NCI-H748 (cell line): ENCODE measurements at regions not wholly inside any gene's neighbourhood (a gene's known extent, or its start where the extent isn't known, plus 50 kb on each side); places are given as distances from the start of the nearest gene placed in this dataset.
A peak's percentile ranks its signal among the peaks of the same experiment; 100 is the strongest.

Experiments
- DNase-seq: peaks from one replicate; lab custom pipeline; 2025; ENCODE audit not compliant: unreplicated experiment; lab: John Stamatoyannopoulos, UW

DNA sequence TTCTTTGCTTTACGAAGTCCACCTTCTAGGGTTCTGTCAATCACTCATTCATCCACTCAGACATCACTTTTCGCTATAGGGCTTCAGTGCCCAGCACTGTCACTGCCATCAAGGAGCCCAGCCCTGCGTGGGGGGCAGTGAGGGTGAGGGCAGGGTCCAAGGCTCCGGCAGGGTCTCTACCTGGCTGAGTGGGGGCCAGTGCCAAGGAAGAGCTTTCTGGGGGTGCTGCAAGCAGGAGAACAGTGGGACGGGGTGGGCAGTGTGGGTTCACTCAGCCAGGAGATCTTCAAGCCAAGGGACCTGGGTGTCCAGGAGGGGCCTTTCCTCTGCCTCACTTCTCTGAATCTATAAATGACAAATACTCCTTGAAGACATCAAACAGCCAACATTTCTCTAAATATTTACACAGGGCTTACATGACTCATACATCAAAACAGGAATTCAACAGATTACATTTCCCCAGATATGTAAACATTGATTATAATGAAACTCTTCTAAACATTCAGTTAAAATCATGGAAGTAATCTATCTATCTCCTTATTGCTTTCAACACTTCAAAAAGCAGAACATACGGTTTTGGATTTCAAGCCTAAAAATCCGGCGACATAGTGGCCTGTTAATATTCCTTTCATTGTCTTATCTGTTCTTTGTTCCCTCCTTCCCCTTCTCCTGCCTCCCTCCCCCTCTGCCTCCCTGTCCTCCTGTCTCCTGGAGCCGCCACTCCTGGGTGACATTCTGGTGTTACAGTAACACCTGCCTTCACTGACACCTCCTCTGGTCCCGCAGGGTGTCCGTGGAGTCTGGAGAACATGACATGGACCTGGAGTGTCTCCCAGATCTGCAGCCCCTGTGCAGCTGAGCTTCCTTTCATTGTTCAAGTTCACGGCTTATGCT lies 94.4 kb upstream of the ADRA2C start:
- DNase-seq = peak; percentile 0

DNA sequence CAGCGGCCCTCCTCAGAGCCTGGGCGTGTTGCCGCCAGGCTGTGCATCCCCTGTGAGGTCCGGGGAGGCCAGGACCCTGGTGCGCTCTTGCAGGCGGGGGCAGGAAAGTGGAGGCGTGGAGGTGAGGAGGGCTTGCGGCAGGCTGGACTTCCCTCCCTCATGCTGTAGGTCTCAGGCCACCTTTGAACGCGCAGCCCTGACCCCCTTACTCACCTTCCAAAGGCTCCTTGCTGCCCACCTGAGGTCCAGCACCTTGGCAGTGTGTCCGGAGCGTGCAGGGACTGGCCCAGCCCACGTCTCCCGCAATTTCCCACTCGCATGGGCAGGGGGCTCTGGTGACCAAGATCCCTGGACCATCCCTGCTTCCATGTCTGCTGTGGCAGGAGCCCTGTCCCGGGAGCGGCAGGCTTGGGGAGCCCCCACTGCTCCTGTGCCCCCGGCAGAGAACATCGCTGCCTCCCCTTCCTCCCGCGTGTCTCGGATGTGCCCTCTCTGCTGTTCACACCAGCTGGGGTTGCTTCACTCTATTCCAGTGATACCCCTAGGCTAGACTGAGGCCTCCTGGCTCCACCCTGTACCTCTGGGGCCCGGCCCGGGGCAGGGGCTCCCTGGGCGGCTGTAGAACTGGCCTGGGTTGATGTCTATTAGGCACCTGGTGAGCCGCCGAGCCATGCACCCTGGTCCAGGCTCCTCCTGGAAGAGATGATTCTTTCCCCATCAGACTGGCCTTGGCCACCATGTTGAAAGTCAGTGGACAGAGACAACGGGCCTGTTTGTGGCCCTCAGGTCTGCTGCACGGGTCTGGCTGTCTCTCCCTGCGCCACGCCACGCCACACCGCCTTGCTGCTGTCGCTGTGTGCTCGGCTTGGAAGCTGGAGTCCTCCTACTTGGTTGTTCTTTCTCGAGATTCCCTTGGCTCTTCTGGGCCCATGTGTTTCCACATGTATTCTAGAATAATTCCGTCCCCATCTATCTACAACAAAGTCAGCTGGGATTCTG lies 95.4 kb upstream of the ADRA2C start:
- DNase-seq = no peak

DNA sequence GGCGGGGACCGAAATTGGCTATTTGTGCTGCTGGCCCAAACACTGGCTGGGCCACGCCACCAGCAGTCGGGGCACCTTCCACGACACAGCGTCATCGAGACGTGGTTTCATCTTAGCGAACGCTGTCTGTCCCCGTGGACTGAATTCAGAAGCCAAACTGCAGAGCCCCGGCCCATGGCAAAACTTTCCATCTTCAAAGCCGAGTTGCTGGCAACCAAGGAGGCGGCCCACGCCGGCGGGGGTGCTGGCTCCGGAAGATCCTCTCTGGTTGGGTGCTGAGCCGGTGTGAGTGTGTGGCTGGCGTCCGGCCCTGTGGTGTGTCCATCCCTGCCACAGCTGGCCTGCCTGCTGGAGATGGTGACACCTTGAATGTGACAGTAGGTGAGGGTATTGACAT lies 96.6 kb upstream of the ADRA2C start:
- DNase-seq = no peak

DNA sequence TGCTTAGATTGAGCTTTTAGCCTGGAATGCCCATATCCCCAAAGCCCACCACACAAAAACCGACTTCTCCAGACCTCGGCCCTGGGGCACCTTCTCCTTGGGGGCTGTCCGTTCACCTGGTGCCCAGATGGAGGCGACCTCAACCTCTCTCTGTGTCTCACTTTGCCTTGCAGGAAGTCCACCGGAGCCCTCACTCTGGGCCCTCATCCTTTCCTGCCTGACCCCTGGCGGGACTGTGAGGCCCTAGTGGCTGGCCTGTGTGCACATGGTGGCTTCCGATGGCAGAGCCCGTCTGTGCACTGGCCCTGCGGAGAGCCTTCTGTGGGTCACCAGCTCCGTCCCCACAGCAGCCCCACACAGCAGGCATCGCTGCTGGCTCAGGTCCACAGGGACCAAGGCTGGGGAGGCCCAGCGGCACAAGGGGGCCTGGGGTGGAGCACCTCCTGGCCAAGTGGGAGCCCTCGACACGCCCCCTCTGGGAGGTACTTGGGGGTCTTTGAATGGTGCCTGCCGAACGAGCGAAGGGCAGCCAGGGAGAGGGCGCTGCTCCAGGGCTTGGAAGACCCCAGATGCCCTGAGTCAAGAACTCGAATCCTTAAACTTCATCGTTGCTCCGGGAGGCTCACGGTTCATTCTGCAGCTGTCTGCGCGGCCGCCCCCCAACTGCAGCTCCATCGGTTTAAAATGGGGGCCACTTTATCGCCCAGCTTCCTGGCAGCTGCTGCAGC lies 97.2 kb upstream of the ADRA2C start:
- DNase-seq = no peak

DNA sequence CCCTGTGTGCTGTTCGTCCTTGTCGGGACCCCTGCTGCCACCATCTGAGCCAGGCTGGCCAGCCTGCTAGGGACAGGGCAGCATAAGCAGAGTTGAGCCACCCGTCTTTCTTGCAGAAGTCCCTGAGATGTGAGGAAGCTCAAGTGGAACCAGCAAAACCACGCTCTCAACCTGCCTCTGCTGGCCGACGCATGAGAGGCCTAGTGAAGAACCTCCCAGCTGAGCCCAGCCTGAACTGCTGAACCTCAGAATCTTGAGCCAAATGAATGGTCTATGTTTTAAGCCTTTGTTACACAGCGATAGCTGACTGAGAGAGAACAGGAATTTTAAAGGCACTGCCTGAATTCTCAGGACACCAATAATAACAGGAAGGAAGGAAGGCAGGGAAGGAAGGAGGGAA lies 98.9 kb upstream of the ADRA2C start:
- no peak for DNase-seq

DNA sequence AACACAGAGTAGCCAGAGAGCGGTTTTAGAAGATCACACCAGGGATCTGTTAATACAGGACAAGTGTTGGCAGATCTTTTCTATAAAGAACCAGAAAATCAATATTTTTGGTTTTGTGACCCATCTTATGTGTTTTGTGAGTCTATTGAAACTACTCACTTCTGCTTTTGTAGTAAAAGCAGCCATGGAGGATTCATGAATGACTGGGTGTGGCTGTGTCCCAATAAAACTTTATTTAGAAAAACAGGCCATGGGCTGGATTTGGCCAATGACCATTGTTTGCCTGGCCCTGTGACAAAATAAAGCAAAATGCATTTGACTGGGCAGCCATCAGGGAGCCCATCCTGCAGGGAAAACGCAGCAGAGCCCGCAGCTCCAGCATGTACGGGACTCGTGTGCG lies 99.9 kb upstream of the ADRA2C start:
- DNase-seq = no peak

DNA sequence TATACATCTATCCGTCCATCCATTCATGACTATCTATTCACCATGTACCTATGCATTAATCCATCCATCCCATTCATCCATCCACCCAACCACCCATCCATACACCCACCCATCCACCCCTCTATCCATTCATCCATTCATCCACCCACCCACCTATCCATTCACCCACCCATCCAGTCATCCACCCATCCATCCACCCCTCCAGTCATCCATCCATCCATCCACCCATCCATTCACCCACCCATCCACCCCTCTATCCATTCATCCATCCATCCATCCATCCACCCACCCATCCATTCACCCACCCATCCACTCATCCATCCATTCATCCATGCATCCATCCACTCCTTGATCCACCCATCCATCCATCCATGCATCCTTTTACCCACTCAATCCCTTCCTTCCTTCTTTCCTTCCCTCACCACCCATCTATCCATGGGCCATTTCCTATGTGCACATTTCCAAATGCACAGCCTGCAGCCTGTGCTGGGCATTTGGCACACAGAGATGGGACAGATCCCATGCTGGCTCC lies 100.8 kb upstream of the ADRA2C start:
- DNase-seq = no peak

DNA sequence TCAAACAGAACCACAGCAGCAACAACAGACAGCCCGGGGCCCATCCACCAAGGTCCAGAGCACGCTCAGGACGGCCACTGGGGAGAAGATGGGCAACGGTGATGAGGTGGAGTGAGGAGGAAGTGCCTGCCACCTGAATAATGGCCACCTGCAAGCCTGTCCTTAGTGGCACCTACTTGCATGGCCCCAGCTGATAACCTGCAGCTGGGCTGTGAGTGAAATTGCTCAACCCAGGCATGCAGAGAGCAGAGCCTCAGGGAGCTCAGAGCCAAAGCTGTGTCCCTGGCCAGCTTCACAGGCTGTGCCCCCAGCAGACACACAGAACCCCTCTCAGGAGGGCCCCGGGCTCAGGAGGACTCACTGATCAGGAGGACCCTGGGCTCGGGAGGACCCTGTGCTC lies 102.4 kb upstream of the ADRA2C start:
- DNase-seq = no peak

DNA sequence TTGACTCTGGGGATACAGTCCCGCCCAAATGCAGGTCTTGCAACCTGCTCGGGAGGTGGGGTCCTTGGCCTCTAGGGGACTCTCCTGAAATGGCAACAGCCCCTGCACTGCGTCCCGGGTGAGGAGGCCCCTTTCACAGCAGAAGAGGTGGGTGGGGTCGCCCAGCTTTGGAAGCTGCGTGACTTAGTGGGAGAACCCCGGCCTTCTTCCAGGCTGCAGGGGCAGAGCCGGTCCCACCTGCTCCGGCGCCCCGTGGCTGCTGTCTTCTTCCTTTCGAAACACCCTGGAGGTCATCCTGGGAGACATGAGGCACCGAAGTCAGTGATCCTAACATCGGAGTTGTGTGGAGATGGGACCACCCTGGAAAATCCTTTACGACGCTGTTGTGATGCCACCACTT lies 103.7 kb upstream of the ADRA2C start:
- no peak for DNase-seq

DNA sequence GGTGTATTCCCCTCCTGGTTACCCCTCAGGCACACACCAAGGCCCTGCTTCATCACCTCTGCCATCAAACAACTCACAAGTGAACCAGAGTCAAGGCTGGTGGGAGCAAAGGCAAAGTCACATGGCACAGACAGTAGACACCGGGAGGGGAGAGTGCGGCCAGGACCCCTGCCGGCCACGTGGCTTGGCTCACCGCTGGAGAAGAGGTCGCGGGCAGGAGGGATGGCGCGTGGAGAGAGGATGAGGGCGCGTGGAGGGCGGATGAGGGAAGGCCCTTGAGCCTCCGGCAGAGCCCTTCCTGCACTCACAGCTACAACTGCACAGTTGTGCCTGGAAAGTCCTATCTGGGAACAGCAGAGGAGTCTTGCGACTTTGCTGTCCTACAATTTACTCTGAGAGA lies 104.2 kb upstream of the ADRA2C start:
- DNase-seq = no peak

DNA sequence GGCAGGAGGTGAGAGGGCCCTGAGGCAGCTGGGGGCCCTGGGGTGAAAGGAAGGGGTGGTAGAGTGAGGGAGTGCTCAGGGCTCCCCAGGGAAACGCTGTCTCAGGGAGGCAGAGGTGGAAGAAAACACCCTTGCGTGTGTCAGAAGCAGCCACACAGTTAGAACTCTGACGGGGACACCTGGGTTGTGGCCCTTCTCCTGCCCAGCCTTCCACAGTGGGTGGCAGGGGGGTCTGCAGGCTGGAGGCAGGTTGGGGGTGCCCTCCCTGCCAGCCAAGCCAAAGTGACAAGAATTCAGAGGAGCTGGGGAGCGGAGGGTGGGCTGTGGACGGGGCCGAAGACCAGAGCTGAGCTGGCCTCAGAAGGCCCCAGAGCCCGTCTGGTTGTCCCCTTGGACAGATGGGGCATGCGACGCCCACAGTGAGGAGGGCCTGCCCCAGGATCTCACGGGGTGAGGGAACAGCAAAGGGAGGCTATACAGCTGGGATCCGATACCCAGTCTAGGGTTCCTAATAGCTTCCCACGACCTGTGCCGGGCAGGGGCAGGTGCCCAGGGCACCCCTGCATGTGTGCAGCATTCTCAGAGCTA lies 105.2 kb upstream of the ADRA2C start:
- DNase-seq = no peak

DNA sequence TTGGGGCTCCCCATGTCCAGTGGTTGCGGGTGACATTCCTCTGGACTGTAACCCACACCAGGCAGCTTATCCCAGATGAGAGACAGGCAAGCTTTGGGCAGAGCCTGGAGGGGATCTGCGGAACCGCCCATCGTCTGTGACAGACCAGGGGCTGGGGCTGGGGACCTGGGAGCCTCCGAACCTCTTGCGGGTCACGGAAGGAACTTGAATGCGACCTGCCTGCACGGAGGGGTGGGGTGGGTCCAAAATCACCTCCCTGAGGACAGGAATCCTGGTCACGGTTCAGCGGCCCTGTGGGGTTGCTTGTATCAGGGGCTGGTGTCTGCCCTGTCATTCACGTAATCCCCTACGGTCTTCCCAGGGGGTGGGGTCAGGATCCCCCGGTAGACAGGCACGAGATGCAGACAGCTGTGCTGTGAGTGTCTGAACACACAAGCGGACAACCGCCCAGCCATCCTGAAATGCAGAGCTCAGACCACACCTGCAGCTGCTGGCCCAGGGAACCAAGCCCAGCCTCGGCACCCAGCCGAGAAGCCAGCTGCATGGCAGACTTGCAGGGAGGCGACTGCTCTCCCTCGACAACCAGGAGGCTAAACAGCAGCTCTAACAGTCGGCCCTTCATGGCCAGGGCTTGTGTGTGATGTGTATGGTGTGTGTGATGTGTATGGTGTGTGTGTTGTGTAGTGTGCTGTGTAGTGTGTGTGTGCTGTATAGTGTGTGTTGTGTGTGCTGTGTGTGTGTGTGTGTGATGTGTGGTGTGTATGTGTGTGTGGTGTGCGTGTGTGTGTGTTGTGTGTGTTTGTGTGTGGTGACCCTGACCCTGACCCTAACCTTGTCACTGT lies 105.9 kb upstream of the ADRA2C start:
- DNase-seq = peak; percentile 45

DNA sequence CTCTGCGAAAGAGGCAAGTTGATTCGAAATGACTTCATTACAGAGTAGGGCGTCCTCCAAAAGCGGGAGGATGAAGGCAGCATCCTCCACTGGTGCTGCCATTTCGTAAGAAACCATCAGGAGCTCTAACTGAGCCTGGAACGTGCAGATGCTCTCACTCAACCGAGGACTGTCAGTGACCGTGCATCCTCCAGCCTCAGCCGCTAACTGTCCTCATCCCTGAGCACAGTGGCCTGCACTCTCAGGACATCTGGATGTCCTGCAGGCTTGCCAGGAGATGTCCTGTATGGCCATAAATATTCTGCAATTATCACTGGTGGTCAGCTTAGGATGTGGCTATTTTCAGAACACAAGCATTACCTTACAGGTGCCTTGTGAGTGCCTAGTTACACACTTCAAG lies 107.1 kb upstream of the ADRA2C start:
- DNase-seq = no peak

DNA sequence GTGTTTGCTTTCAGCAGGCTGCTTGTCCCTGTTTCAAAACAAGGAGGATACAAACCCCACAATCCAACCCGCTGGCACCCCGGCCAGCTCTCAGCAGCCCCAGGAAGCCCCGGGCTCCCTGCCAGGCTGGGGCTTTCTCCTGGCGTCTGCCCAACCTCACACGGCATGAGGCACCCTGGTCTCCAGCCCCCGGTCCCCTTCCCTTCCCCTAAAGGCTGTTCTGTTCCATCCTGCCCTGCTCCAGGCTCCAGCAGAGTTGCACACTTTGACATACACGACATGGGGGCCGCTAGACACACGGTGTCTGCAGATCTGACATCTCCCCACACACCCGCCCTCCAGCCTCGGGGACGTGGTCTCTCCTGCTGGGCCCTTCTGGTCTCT lies 107.7 kb upstream of the ADRA2C start:
- no peak for DNase-seq

DNA sequence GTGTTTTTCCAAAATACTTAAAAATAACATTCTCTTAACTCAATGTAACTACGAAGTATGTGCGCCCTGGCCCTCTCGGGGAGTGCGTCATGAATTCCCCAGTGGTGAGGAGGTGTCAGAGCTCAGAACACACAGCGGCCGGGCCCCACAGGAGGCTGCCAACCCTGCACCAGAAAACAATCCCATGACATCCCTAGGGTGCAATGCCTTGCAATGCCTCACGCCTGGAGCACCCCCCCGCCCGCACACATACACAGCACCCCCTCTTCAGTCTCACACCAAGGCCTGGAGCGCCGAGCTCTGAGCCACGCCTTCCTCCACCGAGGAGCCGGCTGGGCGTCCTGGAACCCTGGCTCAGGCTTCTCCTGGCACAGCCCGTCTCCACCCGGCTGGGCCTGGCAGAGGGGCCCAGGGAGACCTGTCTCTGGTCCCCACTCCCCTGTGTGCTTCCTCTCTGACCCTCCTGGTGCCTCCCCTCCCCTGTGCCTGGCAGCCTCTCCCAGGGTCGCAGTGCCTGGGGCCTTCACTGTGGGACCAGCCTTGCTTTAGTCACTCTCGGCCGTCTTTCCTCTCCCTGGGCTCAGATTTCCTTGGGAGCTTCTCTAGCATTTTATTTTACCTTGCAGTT lies 108.2 kb upstream of the ADRA2C start:
- DNase-seq = no peak

DNA sequence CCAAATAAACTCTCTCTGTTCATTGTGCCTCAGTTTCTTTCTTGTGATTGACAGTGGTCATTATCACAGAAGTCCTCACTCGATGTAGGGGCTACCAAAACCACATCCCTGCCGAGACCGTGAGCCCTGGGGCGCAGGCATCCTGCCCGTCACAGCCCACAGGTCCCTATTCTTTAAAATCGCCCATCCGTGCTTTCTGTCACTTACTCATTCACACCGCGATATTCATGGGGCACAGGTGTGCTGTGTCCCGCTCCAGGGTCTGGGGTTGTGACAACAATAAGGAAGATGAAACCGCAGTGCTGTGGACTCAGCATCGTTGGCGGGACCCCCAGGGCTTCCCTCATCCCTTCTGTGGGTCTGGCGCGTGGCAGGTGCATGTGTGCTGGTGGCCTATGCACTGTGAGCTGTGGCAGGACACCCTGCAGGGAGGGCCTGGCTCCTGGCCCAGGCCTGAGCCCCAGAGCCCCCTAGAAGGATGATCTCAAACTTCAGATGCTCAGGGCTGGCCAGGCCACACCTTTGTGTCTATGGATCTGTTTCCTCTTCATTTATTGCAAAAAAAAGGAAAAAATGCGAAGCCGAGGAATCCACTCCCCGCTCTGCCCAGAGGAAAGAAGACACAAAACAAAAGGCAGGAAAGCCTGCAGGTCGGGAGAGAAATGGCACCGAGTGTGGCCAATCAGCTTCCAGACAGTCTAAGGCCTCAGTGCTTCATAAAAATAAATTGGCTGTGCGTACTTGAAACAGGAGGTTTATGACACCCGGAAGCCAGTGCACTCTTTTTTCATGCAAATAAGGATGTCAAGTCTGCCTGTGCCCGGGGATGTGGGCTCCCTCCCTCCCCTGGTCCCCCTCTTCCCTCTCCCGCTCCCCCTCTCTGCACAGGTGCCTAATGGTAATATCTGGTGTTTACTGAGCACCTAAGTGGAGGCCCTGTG lies 109.5 kb upstream of the ADRA2C start:
- DNase-seq = peak; percentile 19

DNA sequence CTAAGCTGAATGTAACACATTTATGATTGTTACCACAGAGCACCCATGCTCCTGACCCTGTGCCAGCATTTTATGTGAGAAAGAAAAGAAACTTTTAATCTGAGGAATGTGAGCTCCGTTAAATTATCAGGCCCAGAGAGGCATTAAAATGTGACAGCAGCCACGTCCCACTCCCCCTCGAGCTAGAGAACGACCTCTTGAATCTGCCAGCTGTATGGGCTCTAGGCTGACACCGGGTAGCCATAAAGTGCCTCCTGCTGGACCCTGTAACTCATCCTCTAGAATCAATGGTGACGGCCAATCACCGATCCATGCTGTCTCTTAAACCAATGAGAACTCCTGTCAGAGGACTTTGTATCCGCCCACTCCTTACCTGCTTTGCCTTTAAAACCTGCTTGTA lies 110.2 kb upstream of the ADRA2C start:
- DNase-seq = no peak

DNA sequence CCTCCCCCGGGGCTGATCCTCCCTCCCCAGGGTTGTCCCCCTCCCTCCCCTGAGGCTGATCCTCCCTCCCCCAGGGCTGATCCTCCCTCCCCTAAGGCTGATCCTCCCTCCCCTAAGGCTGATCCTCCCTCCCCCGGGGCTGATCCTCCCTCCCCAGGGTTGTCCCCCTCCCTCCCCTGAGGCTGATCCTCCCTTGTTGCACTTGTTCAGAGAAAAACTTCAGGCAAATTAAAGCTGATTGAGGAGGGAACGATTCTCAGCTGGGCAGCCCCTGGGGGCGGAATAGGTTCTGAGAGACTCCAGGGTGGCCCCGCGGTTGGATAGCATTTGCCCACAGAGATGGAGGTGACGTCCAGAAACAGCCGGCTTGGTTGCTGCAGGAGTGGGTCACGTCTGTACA lies 110.7 kb upstream of the ADRA2C start:
- no peak for DNase-seq
